PC-3 (cell line): ENCODE measurements at regions not wholly inside any gene's neighbourhood (a gene's known extent, or its start where the extent isn't known, plus 50 kb on each side); places are given as distances from the start of the nearest gene placed in this dataset.

ENCODE experiments used
- ATAC-seq: fragments of 200-7000 bp; cut with Tn5 transposase; 2 replicates; pipeline ENCODE4 v1.9.1; 2020; ENCODE audit warnings: mild to moderate bottlenecking, moderate library complexity
- BruUV-seq: library from RNA; stranded (reverse); fragments of 400-500 nt; replicated peaks from 2 replicates; lab custom pipeline; 2021; lab: Mats Ljungman, UMichigan
- CTCF ChIA-PET: fragments of 300-600 bp; sonication (Branson Sonifier 250); formaldehyde crosslinking; loops from one replicate; lab custom pipeline; 2022; ENCODE audit warnings: antibody characterized with exemption; lab: Charles Lee
- POLR2A ChIA-PET: fragments of 300-600 bp; sonication (Branson Sonifier 250); formaldehyde crosslinking; loops from one replicate; lab custom pipeline; 2022; ENCODE audit warnings: antibody characterized with exemption; ENCODE audit not compliant: unreplicated experiment; lab: Charles Lee
- DNase-seq: peaks from one replicate; pipeline ENCODE4 v3.0.0-alpha.2; 2015
- H2AFZ ChIP-seq: fragments of 300-600 bp; sonication (generic); 2 replicates; pipeline ENCODE4 v1.6.0; 2016; ENCODE audit warnings: antibody characterized with exemption, low read length
- H3F3A ChIP-seq: fragments of 300-600 bp; sonication (generic); one replicate; pipeline ENCODE4 v1.6.0; 2017; ENCODE audit warnings: antibody characterized with exemption, low read length, control low read depth, mild to moderate bottlenecking; ENCODE audit not compliant: unreplicated experiment
- H3K27ac ChIP-seq: fragments of 300-600 bp; sonication (generic); 2 replicates; pipeline ENCODE4 v1.5.1; 2016; ENCODE audit warnings: mild to moderate bottlenecking, low read length
- H3K27me3 ChIP-seq: fragments of 300-600 bp; sonication (generic); 2 replicates; pipeline ENCODE4 v1.6.1; 2016; ENCODE audit warnings: low read length, mixed read lengths
- H3K36me3 ChIP-seq: fragments of 300-600 bp; sonication (generic); 2 replicates; pipeline ENCODE4 v1.6.1; 2016; ENCODE audit warnings: low read depth, mixed run types, low read length, mixed read lengths
- H3K4me1 ChIP-seq: fragments of 300-600 bp; sonication (generic); 2 replicates; pipeline ENCODE4 v1.5.1; 2016; ENCODE audit warnings: low read length; ENCODE audit not compliant: insufficient read depth
- H3K4me2 ChIP-seq: fragments of 300-600 bp; sonication (generic); 2 replicates; pipeline ENCODE4 v1.6.0; 2016; ENCODE audit warnings: low read length
- H3K4me3 ChIP-seq: fragments of 300-600 bp; sonication (generic); 2 replicates; pipeline ENCODE4 v1.5.1; 2016; ENCODE audit warnings: mild to moderate bottlenecking, low read length, mixed read lengths
- H3K79me2 ChIP-seq: fragments of 300-600 bp; sonication (generic); 2 replicates; pipeline ENCODE4 v1.6.1; 2017; ENCODE audit warnings: low read length, mixed read lengths
- H3K9ac ChIP-seq: fragments of 300-600 bp; sonication (generic); 2 replicates; pipeline ENCODE4 v1.6.0; 2016; ENCODE audit warnings: mild to moderate bottlenecking, low read length
- H3K9me2 ChIP-seq: fragments of 300-600 bp; sonication (generic); replicated peaks from 2 replicates; pipeline ENCODE4 v1.6.1; 2016; ENCODE audit warnings: mixed run types, low read length, mixed read lengths
- H3K9me3 ChIP-seq: fragments of 300-600 bp; sonication (generic); 2 replicates; pipeline ENCODE4 v1.6.1; 2016; ENCODE audit warnings: low read length, mixed read lengths
- H4K20me1 ChIP-seq: fragments of 300-600 bp; sonication (generic); 2 replicates; pipeline ENCODE4 v1.6.1; 2016; ENCODE audit warnings: low read length, mixed read lengths
- EZH2 ChIP-seq: fragments of 300-600 bp; sonication (generic); IDR thresholded peaks from one replicate; pipeline ENCODE4 v1.6.1; 2017; ENCODE audit warnings: antibody characterized with exemption, mild to moderate bottlenecking, low read length; ENCODE audit not compliant: unreplicated experiment
- EZH2phosphoT487 ChIP-seq: fragments of 300-600 bp; sonication (generic); IDR thresholded peaks from 2 replicates; pipeline ENCODE4 v1.6.1; 2018; ENCODE audit warnings: mild to moderate bottlenecking, antibody characterized with exemption, low read length, borderline replicate concordance
- intact Hi-C: fragments of 100-400 bp; cut with micrococcal nuclease; formaldehyde crosslinking; loops from 2 replicates; pipeline ENCODE4 v1.9.0; 2023
- TF ChIP-seq, protein P1 (sequence below): fragments of 300-600 bp; sonication (generic); conservative IDR thresholded peaks from 2 replicates; pipeline ENCODE4 v1.5.1; 2017; ENCODE audit warnings: antibody characterized with exemption, low read depth, mild to moderate bottlenecking, low read length

DNA sequence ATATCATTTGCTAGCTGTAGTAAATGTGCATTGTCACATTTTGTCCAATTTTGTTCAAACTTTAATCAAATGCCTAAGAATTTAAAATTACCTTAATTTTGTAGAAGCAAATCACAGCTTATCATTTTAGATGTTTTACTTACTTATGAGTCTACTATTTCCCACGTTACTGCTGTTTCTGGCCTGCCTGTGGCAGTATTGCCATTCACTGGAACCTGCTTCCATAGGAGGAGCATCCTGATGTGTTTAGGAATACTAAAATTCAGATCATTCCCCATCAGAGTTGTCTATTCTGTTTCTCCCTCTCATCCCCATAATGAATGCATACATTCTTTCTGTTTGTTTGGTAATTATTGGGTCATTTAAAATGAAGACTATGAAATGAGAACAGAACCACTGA lies 119.5 kb upstream of the SNRPN start:
- Histone ChIP-seq H3F3A (no peaks in the 10 kb centered on the region), H3K4me3 (no peak overlapping the region), H2AFZ (no peak overlapping the region), H3K4me2 (no peak overlapping the region), H4K20me1 (no peaks in the 10 kb centered on the region), H3K9me2 (no peaks in the 10 kb centered on the region), H3K27ac (no peak overlapping the region), H3K79me2 (no peaks in the 10 kb centered on the region), H3K27me3 (no peaks in the 10 kb centered on the region), H3K4me1 (no peaks in the 10 kb centered on the region), H3K9ac (no peak overlapping the region), H3K36me3 (no peaks in the 10 kb centered on the region), H3K9me3 (peaks cover 6% of the 10 kb centered on the region; the same call in 1 of the 2 replicates)
- no peak for DNase-seq
- intact Hi-C loops, result no loop called here
- ChIA-PET POLR2A (no interaction called here), CTCF (no interaction called here)
- no peak for TF ChIP-seq EZH2phosphoT487
- TF ChIP-seq, protein P1, sequence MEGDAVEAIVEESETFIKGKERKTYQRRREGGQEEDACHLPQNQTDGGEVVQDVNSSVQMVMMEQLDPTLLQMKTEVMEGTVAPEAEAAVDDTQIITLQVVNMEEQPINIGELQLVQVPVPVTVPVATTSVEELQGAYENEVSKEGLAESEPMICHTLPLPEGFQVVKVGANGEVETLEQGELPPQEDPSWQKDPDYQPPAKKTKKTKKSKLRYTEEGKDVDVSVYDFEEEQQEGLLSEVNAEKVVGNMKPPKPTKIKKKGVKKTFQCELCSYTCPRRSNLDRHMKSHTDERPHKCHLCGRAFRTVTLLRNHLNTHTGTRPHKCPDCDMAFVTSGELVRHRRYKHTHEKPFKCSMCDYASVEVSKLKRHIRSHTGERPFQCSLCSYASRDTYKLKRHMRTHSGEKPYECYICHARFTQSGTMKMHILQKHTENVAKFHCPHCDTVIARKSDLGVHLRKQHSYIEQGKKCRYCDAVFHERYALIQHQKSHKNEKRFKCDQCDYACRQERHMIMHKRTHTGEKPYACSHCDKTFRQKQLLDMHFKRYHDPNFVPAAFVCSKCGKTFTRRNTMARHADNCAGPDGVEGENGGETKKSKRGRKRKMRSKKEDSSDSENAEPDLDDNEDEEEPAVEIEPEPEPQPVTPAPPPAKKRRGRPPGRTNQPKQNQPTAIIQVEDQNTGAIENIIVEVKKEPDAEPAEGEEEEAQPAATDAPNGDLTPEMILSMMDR, result 0 out of 2 replicates have a peak, but pooled peaks have one; percentile 11
- no peak for ATAC-seq
- BruUV-seq, result no TSS peak

DNA sequence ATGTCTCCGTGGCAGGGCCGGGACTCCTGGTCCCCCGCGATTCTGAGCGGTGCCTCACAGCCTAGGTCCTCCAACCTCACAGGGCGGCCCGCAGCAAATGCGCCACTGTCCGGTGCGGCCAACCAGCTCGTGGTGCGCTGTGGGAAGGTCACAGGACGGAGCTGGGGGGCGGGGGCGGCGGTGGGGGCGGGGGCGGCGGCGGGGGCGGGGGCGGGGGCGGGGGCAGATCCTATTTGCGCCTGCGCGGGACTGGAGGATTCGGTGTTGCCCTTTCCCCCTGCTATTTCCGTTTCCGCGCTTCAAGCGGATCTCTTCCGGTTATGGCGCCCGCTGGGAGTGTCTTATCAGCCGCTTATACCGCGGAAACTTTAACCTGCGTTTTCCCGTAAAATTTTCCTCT lies 106.7 kb upstream of the SNRPN start:
- H3K36me3 ChIP-seq, result no peaks in the 10 kb centered on the region
- no peaks in the 10 kb centered on the region for H3F3A ChIP-seq
- no peak overlapping the region; the same call in 1 of the 2 replicates for H3K27ac ChIP-seq
- no peaks in the 10 kb centered on the region for H3K4me1 ChIP-seq
- H3K9ac ChIP-seq, result peak overlapping the region; percentile 65
- H3K9me3 ChIP-seq, result no peaks in the 10 kb centered on the region
- H2AFZ ChIP-seq, result peak overlapping the region; percentile 73
- DNase-seq (peak; percentile 45), ATAC-seq (no peak)
- H3K27me3 ChIP-seq, result no peaks in the 10 kb centered on the region
- ChIA-PET CTCF (no interaction called here), POLR2A (no interaction called here)
- TF ChIP-seq EZH2 (no peak), EZH2phosphoT487 (no peak)
- TF ChIP-seq, protein P1, result no peak
- H3K9me2 ChIP-seq, result no peaks in the 10 kb centered on the region
- intact Hi-C loops, result no loop called here
- BruUV-seq, result no TSS peak
- peak overlapping the region; percentile 66 for H3K4me3 ChIP-seq
- H3K4me2 ChIP-seq, result peak overlapping the region; percentile 57
- H4K20me1 ChIP-seq, result no peaks in the 10 kb centered on the region
- no peaks in the 10 kb centered on the region for H3K79me2 ChIP-seq

DNA sequence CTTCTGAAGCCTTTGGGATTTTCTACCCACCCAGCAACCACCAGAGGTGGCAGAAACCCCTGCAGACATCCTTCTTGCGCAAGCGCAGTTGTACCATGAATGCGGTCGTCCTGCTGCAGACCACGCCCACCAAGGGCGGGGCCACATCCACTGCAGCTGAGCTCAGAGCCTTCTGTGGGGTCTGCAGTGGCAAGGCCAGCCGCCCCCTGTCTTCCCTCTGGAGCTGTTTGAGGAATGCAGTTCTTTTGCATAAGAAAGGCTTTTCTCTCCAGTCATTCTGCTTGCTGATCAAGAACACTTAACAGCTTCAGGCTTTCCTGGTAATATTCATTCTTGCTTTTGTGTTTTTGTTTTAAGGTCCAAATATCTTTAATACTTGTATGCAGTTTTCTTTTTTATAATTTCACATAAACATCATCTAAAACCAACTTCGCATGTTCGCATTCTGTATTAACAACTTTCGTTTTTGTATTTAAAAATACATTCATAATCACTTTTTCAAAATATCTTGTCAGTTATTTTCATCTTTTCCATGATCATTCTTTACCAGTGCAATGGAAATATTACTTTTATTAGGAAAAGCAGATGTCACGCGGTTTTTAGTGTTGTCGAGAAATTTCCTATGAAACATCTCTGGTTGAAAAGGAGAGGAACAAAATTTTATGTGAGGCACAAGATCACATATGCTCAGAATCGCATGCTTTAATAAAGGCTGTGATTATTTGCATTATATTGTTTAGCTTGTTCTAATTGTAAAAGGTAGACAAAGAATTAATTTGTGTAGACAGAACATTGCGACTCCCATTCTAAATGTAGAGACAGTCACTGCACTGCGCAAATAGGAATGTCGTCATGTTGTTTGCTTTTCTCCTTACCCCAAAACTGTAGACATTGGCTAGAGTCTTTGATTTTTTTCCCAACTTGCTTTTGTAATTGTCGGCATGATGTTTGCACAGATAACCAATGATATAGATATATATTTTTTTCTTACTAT lies 98.1 kb upstream of the SNRPN start:
- no peaks in the 10 kb centered on the region for H3F3A ChIP-seq
- no peak overlapping the region for H3K4me2 ChIP-seq
- DNase-seq, result no peak
- no peak overlapping the region for H3K27ac ChIP-seq
- TF ChIP-seq EZH2phosphoT487, result no peak
- no peak for TF ChIP-seq EZH2
- TF ChIP-seq, protein P1, result no peak
- H4K20me1 ChIP-seq, result no peaks in the 10 kb centered on the region
- no peaks in the 10 kb centered on the region for H3K9me2 ChIP-seq
- ATAC-seq, result no peak
- intact Hi-C loops, result no loop called here
- H3K27me3 ChIP-seq, result no peaks in the 10 kb centered on the region
- H3K36me3 ChIP-seq, result no peaks in the 10 kb centered on the region
- no peak overlapping the region for H3K9ac ChIP-seq
- no peak overlapping the region for H2AFZ ChIP-seq
- peaks cover under 1% of the 10 kb centered on the region; the same call in 1 of the 2 replicates for H3K4me1 ChIP-seq
- no peaks in the 10 kb centered on the region for H3K79me2 ChIP-seq
- ChIA-PET CTCF (no interaction called here), POLR2A (no interaction called here)
- peaks cover 19% of the 10 kb centered on the region; the same call in 1 of the 2 replicates for H3K9me3 ChIP-seq
- no peak overlapping the region for H3K4me3 ChIP-seq
- BruUV-seq, result no TSS peak
